Smooth muscle cell (in vitro differentiated cells): ENCODE measurements at regions not wholly inside any gene's neighbourhood (a gene's known extent, or its start where the extent isn't known, plus 50 kb on each side); places are given as distances from the start of the nearest gene placed in this dataset.
A peak's percentile ranks its signal among the peaks of the same experiment; 100 is the strongest.

Experiments
- DNase-seq: peaks from one replicate; lab custom pipeline; 2025; ENCODE audit not compliant: unreplicated experiment; lab: John Stamatoyannopoulos, UW
- H2AFZ ChIP-seq: fragments of 200-600 bp; sonication (generic); 2 replicates; pipeline ENCODE4 v1.6.0; 2016; ENCODE audit warnings: antibody characterized with exemption, low read depth, mild to moderate bottlenecking
- H3F3A ChIP-seq: fragments of 200-600 bp; sonication (generic); 2 replicates; pipeline ENCODE4 v1.6.0; 2017; ENCODE audit warnings: antibody characterized with exemption, low read depth
- H3K27ac ChIP-seq: fragments of 200-600 bp; sonication (generic); 2 replicates; pipeline ENCODE4 v1.5.1; 2016; ENCODE audit warnings: low read depth, mild to moderate bottlenecking
- H3K27me3 ChIP-seq: fragments of 200-600 bp; sonication (generic); 2 replicates; pipeline ENCODE4 v1.6.1; 2016; ENCODE audit warnings: low read depth, mild to moderate bottlenecking
- H3K36me3 ChIP-seq: fragments of 200-600 bp; sonication (generic); 2 replicates; pipeline ENCODE4 v1.5.1; 2016; ENCODE audit warnings: low read depth
- H3K4me1 ChIP-seq: fragments of 200-600 bp; sonication (generic); 2 replicates; pipeline ENCODE4 v1.5.1; 2016; ENCODE audit warnings: low read depth
- H3K4me2 ChIP-seq: fragments of 200-600 bp; sonication (generic); 2 replicates; pipeline ENCODE4 v1.6.0; 2016; ENCODE audit warnings: mild to moderate bottlenecking
- H3K4me3 ChIP-seq: fragments of 200-600 bp; sonication (generic); 2 replicates; pipeline ENCODE4 v1.5.1; 2016; ENCODE audit warnings: mild to moderate bottlenecking
- H3K79me2 ChIP-seq: fragments of 200-600 bp; sonication (generic); 2 replicates; pipeline ENCODE4 v1.6.0; 2016; ENCODE audit warnings: low read depth, mild to moderate bottlenecking
- H3K9ac ChIP-seq: fragments of 200-600 bp; sonication (generic); 2 replicates; pipeline ENCODE4 v1.6.0; 2016; ENCODE audit warnings: low read depth
- H3K9me3 ChIP-seq: fragments of 200-600 bp; sonication (generic); replicated peaks from 2 replicates; pipeline ENCODE4 v1.5.1; 2016; ENCODE audit warnings: low read depth
- H4K20me1 ChIP-seq: fragments of 200-600 bp; sonication (generic); 2 replicates; pipeline ENCODE4 v1.6.0; 2016; ENCODE audit warnings: low read depth
- CTCF ChIP-seq: fragments of 200-600 bp; sonication (generic); IDR thresholded peaks from 2 replicates; pipeline ENCODE4 v1.5.1; 2017; ENCODE audit warnings: borderline replicate concordance, mild to moderate bottlenecking, antibody characterized with exemption; ENCODE audit not compliant: insufficient read depth, poor library complexity, severe bottlenecking
- WGBS: methylation state at CpG from one replicate; pipeline ENCODE4 v1.1.7; 2016; ENCODE audit warnings: low lambda C conversion rate; 5-methylcytosine and 5-hydroxymethylcytosine counted together

GRCh38 chr12:67784831-67785230 lies 136.3 kb downstream of the DYRK2 start:
- no peak overlapping the region for H2AFZ ChIP-seq
- H3F3A ChIP-seq: no peaks in the 10 kb centered on the region
- no peak overlapping the region for H3K4me2 ChIP-seq
- H3K27me3 ChIP-seq: no peaks in the 10 kb centered on the region
- H3K4me3 ChIP-seq: no peak overlapping the region
- DNase-seq: no peak
- no peaks in the 10 kb centered on the region for H3K79me2 ChIP-seq
- H3K27ac ChIP-seq: no peak overlapping the region
- no peak overlapping the region for H3K9ac ChIP-seq
- WGBS: 95% methylated on average over 3 of the region's 3 CpGs
- H3K36me3 ChIP-seq: no peaks in the 10 kb centered on the region
- TF ChIP-seq CTCF: no peak
- no peaks in the 10 kb centered on the region for H3K9me3 ChIP-seq
- no peaks in the 10 kb centered on the region for H3K4me1 ChIP-seq
- H4K20me1 ChIP-seq: no peaks in the 10 kb centered on the region

GRCh38 chr12:67786086-67786485 lies 137.5 kb downstream of the DYRK2 start:
- Histone ChIP-seq H3F3A (no peaks in the 10 kb centered on the region), H3K9ac (no peak overlapping the region), H3K4me1 (no peaks in the 10 kb centered on the region), H3K27ac (no peak overlapping the region), H3K4me3 (no peak overlapping the region), H3K27me3 (no peaks in the 10 kb centered on the region), H2AFZ (no peak overlapping the region), H3K36me3 (no peaks in the 10 kb centered on the region), H3K79me2 (no peaks in the 10 kb centered on the region), H3K9me3 (no peaks in the 10 kb centered on the region), H3K4me2 (no peak overlapping the region), H4K20me1 (no peaks in the 10 kb centered on the region)
- no peak for DNase-seq
- WGBS: 94% methylated on average over 3 of the region's 3 CpGs
- no peak for TF ChIP-seq CTCF

GRCh38 chr12:67788118-67788517 lies 139.6 kb downstream of the DYRK2 start:
- H3K4me3 ChIP-seq: no peak overlapping the region
- no peaks in the 10 kb centered on the region for H4K20me1 ChIP-seq
- no peaks in the 10 kb centered on the region for H3K9me3 ChIP-seq
- no peaks in the 10 kb centered on the region for H3K4me1 ChIP-seq
- H3F3A ChIP-seq: no peaks in the 10 kb centered on the region
- no peak overlapping the region for H3K9ac ChIP-seq
- peak overlapping the region; percentile 5 for H2AFZ ChIP-seq
- H3K4me2 ChIP-seq: no peak overlapping the region
- no peak for DNase-seq
- WGBS: 75% methylated on average over 5 of the region's 5 CpGs
- no peaks in the 10 kb centered on the region for H3K36me3 ChIP-seq
- H3K27ac ChIP-seq: no peak overlapping the region
- TF ChIP-seq CTCF: no peak
- H3K79me2 ChIP-seq: no peaks in the 10 kb centered on the region
- no peaks in the 10 kb centered on the region for H3K27me3 ChIP-seq

- DNase-seq: no peak
- Histone ChIP-seq H3K9me3 (no peaks in the 10 kb centered on the region), H3K36me3 (no peaks in the 10 kb centered on the region), H3K4me3 (no peak overlapping the region), H3K27ac (no peak overlapping the region), H3K79me2 (no peaks in the 10 kb centered on the region), H3F3A (no peaks in the 10 kb centered on the region), H3K27me3 (no peaks in the 10 kb centered on the region), H2AFZ (no peak overlapping the region), H4K20me1 (no peaks in the 10 kb centered on the region), H3K4me1 (no peaks in the 10 kb centered on the region), H3K9ac (no peak overlapping the region), H3K4me2 (no peak overlapping the region)
- TF ChIP-seq CTCF: no peak
Observed at GRCh38 chr12:67789266-67789665, 140.7 kb downstream of the DYRK2 start.
